HG02938 (cell line): ENCODE measurements at regions not wholly inside any gene's neighbourhood (a gene's known extent, or its start where the extent isn't known, plus 50 kb on each side); places are given as distances from the start of the nearest gene placed in this dataset.
"Not testable (repeated sequence)": the region's sequence is repeated elsewhere in the genome, so short reads cannot be mapped to it uniquely, and the experiment has no call there.

ENCODE experiments used
- ATAC-seq: cut with Tn5 transposase; IDR thresholded peaks from one replicate; pipeline ENCODE4 v1.9.1; 2021; ENCODE audit warnings: mild to moderate bottlenecking, moderate library complexity; ENCODE audit not compliant: unreplicated experiment

GRCh38 chr9:587527-587926 is 254.0 kb upstream of the DMRT1 start:
- ATAC-seq, result no peak

- ATAC-seq, result no peak
Measured at GRCh38 chr9:588981-589380, 252.5 kb upstream of the DMRT1 start.

GRCh38 chr9:589723-590122 is 251.8 kb upstream of the DMRT1 start:
- ATAC-seq, result no peak

- ATAC-seq, result no peak
Measured at GRCh38 chr9:591292-591691, 250.2 kb upstream of the DMRT1 start.

GRCh38 chr9:592225-592624 is 249.3 kb upstream of the DMRT1 start:
- ATAC-seq, result no peak

- ATAC-seq, result no peak
Measured at GRCh38 chr9:592733-593132, 248.8 kb upstream of the DMRT1 start.

- ATAC-seq, result no peak
Measured at GRCh38 chr9:593809-594208, 247.7 kb upstream of the DMRT1 start.

- no peak for ATAC-seq
Measured at GRCh38 chr9:596703-597102, 244.8 kb upstream of the DMRT1 start.

GRCh38 chr9:600006-600405 is 241.5 kb upstream of the DMRT1 start:
- no peak for ATAC-seq

GRCh38 chr9:602716-603115 is 238.8 kb upstream of the DMRT1 start:
- no peak for ATAC-seq

GRCh38 chr9:603126-603525 is 238.4 kb upstream of the DMRT1 start:
- no peak for ATAC-seq

GRCh38 chr9:607417-607816 is 234.1 kb upstream of the DMRT1 start:
- ATAC-seq, result no peak

GRCh38 chr9:613771-614347 is 227.6 kb upstream of the DMRT1 start:
- peak; percentile 87 for ATAC-seq

- ATAC-seq, result peak; percentile 14
Measured at GRCh38 chr9:614431-614830, 227.1 kb upstream of the DMRT1 start.

- no peak for ATAC-seq
Measured at GRCh38 chr9:615756-616155, 225.7 kb upstream of the DMRT1 start.

GRCh38 chr9:616694-617093 is 224.8 kb upstream of the DMRT1 start:
- ATAC-seq, result no peak

GRCh38 chr9:617445-618085 is 223.9 kb upstream of the DMRT1 start:
- no peak for ATAC-seq

- ATAC-seq, result no peak
Measured at GRCh38 chr9:618478-618877, 223.0 kb upstream of the DMRT1 start.

- no peak for ATAC-seq
Measured at GRCh38 chr9:621201-621855, 220.2 kb upstream of the DMRT1 start.

GRCh38 chr9:624935-625500 is 216.5 kb upstream of the DMRT1 start:
- no peak for ATAC-seq

GRCh38 chr9:625613-626012 is 215.9 kb upstream of the DMRT1 start:
- ATAC-seq, result no peak

GRCh38 chr9:626114-626513 is 215.4 kb upstream of the DMRT1 start:
- ATAC-seq, result not testable (repeated sequence)
